ENCODE measurements at regions not wholly inside any gene's neighbourhood (a gene's known extent, or its start where the extent isn't known, plus 50 kb on each side); places are given as distances from the start of the nearest gene placed in this dataset.

DNA sequence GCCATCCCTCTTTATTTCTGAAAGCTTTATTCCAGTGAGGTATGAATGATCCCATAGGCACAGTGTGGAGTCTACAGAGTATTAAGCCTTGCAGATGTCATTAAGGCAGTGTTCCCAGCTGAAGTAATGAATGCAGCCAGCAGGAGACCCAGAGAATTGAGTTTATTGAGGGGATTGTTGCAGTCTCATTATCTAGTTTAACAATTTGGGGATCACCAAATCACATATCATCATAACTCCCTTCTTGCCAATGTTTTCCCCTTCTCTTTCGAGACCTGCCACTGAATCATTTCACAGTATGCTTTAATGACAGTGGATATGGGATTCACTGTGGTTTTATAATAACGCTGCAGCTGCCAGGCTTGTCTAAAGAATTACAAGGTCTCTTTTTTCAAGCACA, 249.3 kb upstream of the FSHR start:
- no peak for TF ChIP-seq TCF7L2 (IDR thresholded peaks at IDR 0.05; ENCODE audit: borderline replicate concordance, extremely low read depth, insufficient read depth, insufficient read length)
- TF ChIP-seq, protein P1, sequence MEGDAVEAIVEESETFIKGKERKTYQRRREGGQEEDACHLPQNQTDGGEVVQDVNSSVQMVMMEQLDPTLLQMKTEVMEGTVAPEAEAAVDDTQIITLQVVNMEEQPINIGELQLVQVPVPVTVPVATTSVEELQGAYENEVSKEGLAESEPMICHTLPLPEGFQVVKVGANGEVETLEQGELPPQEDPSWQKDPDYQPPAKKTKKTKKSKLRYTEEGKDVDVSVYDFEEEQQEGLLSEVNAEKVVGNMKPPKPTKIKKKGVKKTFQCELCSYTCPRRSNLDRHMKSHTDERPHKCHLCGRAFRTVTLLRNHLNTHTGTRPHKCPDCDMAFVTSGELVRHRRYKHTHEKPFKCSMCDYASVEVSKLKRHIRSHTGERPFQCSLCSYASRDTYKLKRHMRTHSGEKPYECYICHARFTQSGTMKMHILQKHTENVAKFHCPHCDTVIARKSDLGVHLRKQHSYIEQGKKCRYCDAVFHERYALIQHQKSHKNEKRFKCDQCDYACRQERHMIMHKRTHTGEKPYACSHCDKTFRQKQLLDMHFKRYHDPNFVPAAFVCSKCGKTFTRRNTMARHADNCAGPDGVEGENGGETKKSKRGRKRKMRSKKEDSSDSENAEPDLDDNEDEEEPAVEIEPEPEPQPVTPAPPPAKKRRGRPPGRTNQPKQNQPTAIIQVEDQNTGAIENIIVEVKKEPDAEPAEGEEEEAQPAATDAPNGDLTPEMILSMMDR (IDR thresholded peaks at IDR 0.05 in 2 of 3, conservative IDR thresholded peaks at IDR 0.05 in 1 of 3; ENCODE audit: borderline replicate concordance in 1 of 3, insufficient read depth in 1 of 3, low read depth in 2 of 3, low read length in 2 of 3) = no peak
- no peak for TF ChIP-seq JUND (IDR thresholded peaks at IDR 0.05)
- no peak for TF ChIP-seq POLR2A (IDR thresholded peaks at IDR 0.05; ENCODE audit: borderline replicate concordance, extremely low read depth, insufficient read depth, insufficient read length)
- TF ChIP-seq ELF1 (IDR thresholded peaks at IDR 0.05; ENCODE audit: borderline replicate concordance, low read depth) = no peak
- TF ChIP-seq FOSL1 (IDR thresholded peaks at IDR 0.05; ENCODE audit: low read depth) = no peak
- no peak for TF ChIP-seq POLR2AphosphoS5 (IDR thresholded peaks at IDR 0.05; ENCODE audit: low read depth, low read length)
- no peak for TF ChIP-seq SP1 (IDR thresholded peaks at IDR 0.05; ENCODE audit: low read depth)
